ENCODE measurements at regions not wholly inside any gene's neighbourhood (a gene's known extent, or its start where the extent isn't known, plus 50 kb on each side); places are given as distances from the start of the nearest gene placed in this dataset.

DNA sequence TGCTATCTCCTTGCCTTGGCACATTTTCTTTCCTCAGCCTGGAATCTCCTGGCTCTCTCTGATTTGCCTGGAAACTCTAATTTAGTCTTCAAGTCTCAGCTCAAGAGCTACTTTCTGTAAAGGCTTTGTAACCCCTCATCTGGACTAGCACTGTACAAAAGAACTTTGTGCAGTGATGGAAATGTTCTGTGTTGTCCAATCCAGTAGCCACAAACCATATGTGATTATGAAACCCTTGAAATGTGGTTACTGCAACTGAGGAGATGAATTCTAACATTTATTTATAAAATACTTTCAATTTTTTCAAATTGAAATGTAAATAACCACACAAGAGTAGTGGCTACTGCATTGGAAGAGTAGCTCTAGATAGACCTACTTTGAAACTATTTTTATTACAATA is 66.6 kb upstream of the HS3ST1 start:
- no peak overlapping the region for H3K4me2 ChIP-seq (replicated peaks; ENCODE audit: low read depth, low read length, poor library complexity, severe bottlenecking)
- peaks cover 3% of the 10 kb centered on the region for H3K4me1 Mint-ChIP-seq
- intact Hi-C loops (cut with micrococcal nuclease), result no loop called here
- H3K9me3 ChIP-seq (ENCODE audit: control extremely low read depth in 1 of 3, control insufficient read depth in 2 of 3, insufficient read depth in 1 of 3, low read length in 2 of 3), result peaks cover 0 to 5% (median 3%) of the 10 kb centered on the region in 3 donors
- no peak overlapping the region for H3K9ac ChIP-seq (ENCODE audit: low read length)
- no peak for TF ChIP-seq EZH2 (IDR thresholded peaks at IDR 0.05; ENCODE audit: borderline replicate concordance, insufficient read depth, low read depth, low read length, poor library complexity, severe bottlenecking)
- TF ChIP-seq, protein P1, sequence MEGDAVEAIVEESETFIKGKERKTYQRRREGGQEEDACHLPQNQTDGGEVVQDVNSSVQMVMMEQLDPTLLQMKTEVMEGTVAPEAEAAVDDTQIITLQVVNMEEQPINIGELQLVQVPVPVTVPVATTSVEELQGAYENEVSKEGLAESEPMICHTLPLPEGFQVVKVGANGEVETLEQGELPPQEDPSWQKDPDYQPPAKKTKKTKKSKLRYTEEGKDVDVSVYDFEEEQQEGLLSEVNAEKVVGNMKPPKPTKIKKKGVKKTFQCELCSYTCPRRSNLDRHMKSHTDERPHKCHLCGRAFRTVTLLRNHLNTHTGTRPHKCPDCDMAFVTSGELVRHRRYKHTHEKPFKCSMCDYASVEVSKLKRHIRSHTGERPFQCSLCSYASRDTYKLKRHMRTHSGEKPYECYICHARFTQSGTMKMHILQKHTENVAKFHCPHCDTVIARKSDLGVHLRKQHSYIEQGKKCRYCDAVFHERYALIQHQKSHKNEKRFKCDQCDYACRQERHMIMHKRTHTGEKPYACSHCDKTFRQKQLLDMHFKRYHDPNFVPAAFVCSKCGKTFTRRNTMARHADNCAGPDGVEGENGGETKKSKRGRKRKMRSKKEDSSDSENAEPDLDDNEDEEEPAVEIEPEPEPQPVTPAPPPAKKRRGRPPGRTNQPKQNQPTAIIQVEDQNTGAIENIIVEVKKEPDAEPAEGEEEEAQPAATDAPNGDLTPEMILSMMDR (IDR thresholded peaks at IDR 0.05), result no peak
- ChIA-PET CTCF (no interaction called here), POLR2A (no interaction called here)
- H3K36me3 ChIP-seq (replicated peaks in 1 of 2; ENCODE audit: control extremely low read depth in 1 of 2, control insufficient read depth in 1 of 2, extremely low read depth in 1 of 2, insufficient read depth in 2 of 2, low read length in 1 of 2), result no peaks in the 10 kb centered on the region
- peaks cover 3% of the 10 kb centered on the region for H3K9me3 Mint-ChIP-seq (ENCODE audit: insufficient read depth)
- H2AFZ ChIP-seq (ENCODE audit: insufficient read depth, low read depth, low read length, poor library complexity, severe bottlenecking), result no peak overlapping the region
- no peaks in the 10 kb centered on the region for H3K79me2 ChIP-seq (ENCODE audit: control insufficient read depth, insufficient read depth, low read length)
- no peak overlapping the region for H3K27ac Mint-ChIP-seq
- H3K27ac ChIP-seq (ENCODE audit: low read length in 2 of 2), result no peak overlapping the region
- H4K20me1 ChIP-seq (ENCODE audit: control insufficient read depth, insufficient read depth, low read length, poor library complexity, severe bottlenecking), result no peaks in the 10 kb centered on the region
- ATAC-seq (ENCODE audit: low read depth), result no peak
- H3K4me3 Mint-ChIP-seq, result no peak overlapping the region
- peaks cover 7% of the 10 kb centered on the region for H3K27me3 Mint-ChIP-seq
- H3K4me1 ChIP-seq (ENCODE audit: control insufficient read depth in 2 of 2, insufficient read depth in 2 of 2, low read length in 2 of 2), result no peaks in the 10 kb centered on the region
- H3K27me3 ChIP-seq (replicated peaks in 1 of 4; ENCODE audit: control extremely low read depth in 1 of 4, control insufficient read depth in 3 of 4, insufficient read depth in 4 of 4, low read length in 3 of 4), result no peaks in the 10 kb centered on the region
- no peak for DNase-seq
- H3K4me3 ChIP-seq (ENCODE audit: control extremely low read depth in 1 of 5, extremely low read depth in 1 of 5, insufficient read depth in 1 of 5, low read depth in 2 of 5, low read length in 4 of 5), result no peak overlapping the region

DNA sequence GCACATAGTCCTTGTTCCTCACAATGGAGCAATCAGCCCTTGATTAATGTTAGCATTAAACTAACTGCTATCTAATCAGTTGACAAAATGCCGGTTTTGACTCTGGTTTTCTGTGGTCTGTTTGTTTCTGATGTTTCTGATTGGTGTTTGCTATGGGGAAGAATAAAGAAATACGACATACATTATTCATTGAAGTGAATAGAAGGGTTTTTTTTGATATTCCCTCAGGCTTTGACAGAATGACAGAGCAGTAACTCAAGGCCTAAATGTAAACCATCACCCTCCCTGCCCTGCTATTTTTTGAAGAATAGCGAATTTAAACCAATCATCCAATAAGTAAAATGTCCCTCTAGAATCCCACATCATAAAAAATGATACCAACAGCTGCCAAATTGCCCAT is 65.5 kb upstream of the HS3ST1 start:
- no peak overlapping the region for H3K27ac ChIP-seq (ENCODE audit: low read length in 2 of 2)
- H3K9me3 ChIP-seq (ENCODE audit: control extremely low read depth in 1 of 3, control insufficient read depth in 2 of 3, insufficient read depth in 1 of 3, low read length in 2 of 3), result peaks cover 0 to 5% (median 3%) of the 10 kb centered on the region in 3 donors
- H3K79me2 ChIP-seq (ENCODE audit: control insufficient read depth, insufficient read depth, low read length), result no peaks in the 10 kb centered on the region
- no peaks in the 10 kb centered on the region for H4K20me1 ChIP-seq (ENCODE audit: control insufficient read depth, insufficient read depth, low read length, poor library complexity, severe bottlenecking)
- no peak overlapping the region for H3K4me2 ChIP-seq (replicated peaks; ENCODE audit: low read depth, low read length, poor library complexity, severe bottlenecking)
- POLR2A ChIA-PET, result no interaction called here
- DNase-seq (no peak), ATAC-seq (ENCODE audit: low read depth) (no peak)
- TF ChIP-seq, protein P1 (IDR thresholded peaks at IDR 0.05), result no peak
- no peak for TF ChIP-seq EZH2 (IDR thresholded peaks at IDR 0.05; ENCODE audit: borderline replicate concordance, insufficient read depth, low read depth, low read length, poor library complexity, severe bottlenecking)
- CTCF ChIA-PET, result no interaction called here
- no peaks in the 10 kb centered on the region for H3K27me3 ChIP-seq (replicated peaks in 1 of 4; ENCODE audit: control extremely low read depth in 1 of 4, control insufficient read depth in 3 of 4, insufficient read depth in 4 of 4, low read length in 3 of 4)
- H3K9me3 Mint-ChIP-seq (ENCODE audit: insufficient read depth), result peaks cover 3% of the 10 kb centered on the region
- no peaks in the 10 kb centered on the region for H3K36me3 ChIP-seq (replicated peaks in 1 of 2; ENCODE audit: control extremely low read depth in 1 of 2, control insufficient read depth in 1 of 2, extremely low read depth in 1 of 2, insufficient read depth in 2 of 2, low read length in 1 of 2)
- no CpG with 5 or more reads among the region's 3 CpGs for WGBS (ENCODE audit: insufficient coverage)
- no peak overlapping the region for H3K27ac Mint-ChIP-seq
- H3K4me1 Mint-ChIP-seq, result peaks cover 7% of the 10 kb centered on the region
- H3K9ac ChIP-seq (ENCODE audit: low read length), result no peak overlapping the region
- H3K4me3 ChIP-seq (ENCODE audit: control extremely low read depth in 1 of 5, extremely low read depth in 1 of 5, insufficient read depth in 1 of 5, low read depth in 2 of 5, low read length in 4 of 5), result no peak overlapping the region
- no peak overlapping the region for H3K4me3 Mint-ChIP-seq
- H3K4me1 ChIP-seq (ENCODE audit: control insufficient read depth in 2 of 2, insufficient read depth in 2 of 2, low read length in 2 of 2), result no peaks in the 10 kb centered on the region
- H2AFZ ChIP-seq (ENCODE audit: insufficient read depth, low read depth, low read length, poor library complexity, severe bottlenecking), result no peak overlapping the region
- intact Hi-C loops (cut with micrococcal nuclease), result no loop called here
- H3K27me3 Mint-ChIP-seq, result peaks cover 7% of the 10 kb centered on the region

All from B cell (primary cell).